GM12878 (cell line): ENCODE measurements at regions not wholly inside any gene's neighbourhood (a gene's known extent, or its start where the extent isn't known, plus 50 kb on each side); places are given as distances from the start of the nearest gene placed in this dataset.

Experiments
- ATAC-seq: fragments of 200-7000 bp; cut with Tn5 transposase; 3 replicates; pipeline ENCODE4 v1.9.1; 2020; ENCODE audit warnings: mild to moderate bottlenecking, moderate library complexity
- BruUV-seq: library from RNA; stranded (reverse); fragments of 400-500 nt; replicated peaks from 2 replicates; lab custom pipeline; 2021; lab: Mats Ljungman, UMichigan
- CTCF ChIA-PET: fragments of 300-600 bp; sonication (Branson Sonifier 250); formaldehyde crosslinking; extraction: SDS; loops from one replicate; lab custom pipeline; 2021; ENCODE audit warnings: inconsistent platforms; lab: Yijun Ruan, JAX
- POLR2A ChIA-PET: fragments of 350-600 bp; formaldehyde crosslinking; extraction: SDS; loops from one replicate; lab custom pipeline; 2021; ENCODE audit warnings: inconsistent platforms; lab: Charles Lee
- RAD21 ChIA-PET: fragments of 300-600 bp; sonication (Branson Sonifier 250); formaldehyde crosslinking; loops from one replicate; lab custom pipeline; 2023; ENCODE audit warnings: antibody characterized with exemption; ENCODE audit not compliant: unreplicated experiment; lab: Charles Lee
- SMC1A ChIA-PET: fragments of 300-600 bp; sonication (Branson Sonifier 250); formaldehyde crosslinking; loops from one replicate; lab custom pipeline; 2023; ENCODE audit not compliant: unreplicated experiment, uncharacterized antibody; lab: Charles Lee
- DNase-seq: peaks from one replicate; pipeline ENCODE4 v3.0.0-alpha.2; 2011; ENCODE audit warnings: low read depth, low spot score
- FAIRE-seq: peaks from 3 replicates; lab custom pipeline; 2011; peaks lifted over from hg19 to GRCh38; lab: Jason Lieb, UNC
- H2AFZ ChIP-seq: 2 replicates; pipeline ENCODE4 v1.6.0; 2011; ENCODE audit warnings: low read depth, low read length, control low read depth; ENCODE audit not compliant: control insufficient read depth
- H3K27ac ChIP-seq: 2 replicates; pipeline ENCODE4 v1.5.1; 2011; ENCODE audit warnings: control low read depth; ENCODE audit not compliant: control insufficient read depth, insufficient read depth
- H3K27me3 ChIP-seq, 2 experiments: replicated peaks in 1 of 2; 2 replicates each; pipeline versions ENCODE4 v1.6.0 to v1.6.1; 2011; ENCODE audit warnings: low read length in 1 of 2; ENCODE audit not compliant: control insufficient read depth in 2 of 2, insufficient read depth in 2 of 2
- H3K36me3 ChIP-seq, 2 experiments: 2 replicates each; pipeline ENCODE4 v1.5.1; 2011; ENCODE audit warnings: low read length in 1 of 2; ENCODE audit not compliant: control insufficient read depth in 2 of 2, insufficient read depth in 2 of 2
- H3K4me1 ChIP-seq: 2 replicates; pipeline ENCODE4 v1.6.1; 2011; ENCODE audit warnings: mild to moderate bottlenecking, low read length, moderate library complexity, mixed read lengths; ENCODE audit not compliant: control insufficient read depth, insufficient read depth
- H3K4me2 ChIP-seq: 2 replicates; pipeline ENCODE4 v1.6.0; 2011; ENCODE audit warnings: control low read depth; ENCODE audit not compliant: control insufficient read depth, insufficient read depth
- H3K4me3 ChIP-seq: fragments of 200-600 bp; sonication (generic); 2 replicates; pipeline ENCODE4 v1.5.1; 2016
- H3K79me2 ChIP-seq: 2 replicates; pipeline ENCODE4 v1.6.0; 2011; ENCODE audit warnings: low read length; ENCODE audit not compliant: control insufficient read depth, insufficient read depth
- H3K9ac ChIP-seq: 2 replicates; pipeline ENCODE4 v1.8.0; 2011; ENCODE audit warnings: low read length, control low read depth, mixed read lengths; ENCODE audit not compliant: control insufficient read depth, insufficient read depth
- H3K9me3 ChIP-seq: replicated peaks from 3 replicates; pipeline ENCODE4 v1.5.1; 2011; ENCODE audit warnings: mild to moderate bottlenecking, low read length; ENCODE audit not compliant: control insufficient read depth, insufficient read depth
- H4K20me1 ChIP-seq: 2 replicates; pipeline ENCODE4 v1.6.0; 2011; ENCODE audit not compliant: control insufficient read depth, insufficient read depth
- GABPA ChIP-seq: IDR thresholded peaks from 2 replicates; pipeline ENCODE4 v1.6.1; 2014; ENCODE audit warnings: antibody characterized with exemption, low read depth, mild to moderate bottlenecking, inconsistent platforms
- IRF4 ChIP-seq: IDR thresholded peaks from 2 replicates; pipeline ENCODE4 v1.6.1; 2011; ENCODE audit warnings: low read depth, low read length
- NBN ChIP-seq: fragments of 450-650 bp; IDR thresholded peaks from 2 replicates; pipeline ENCODE4 v1.6.1; 2016
- NFYB ChIP-seq: IDR thresholded peaks from 2 replicates; pipeline ENCODE4 v1.6.1; 2011; ENCODE audit warnings: low read depth, mild to moderate bottlenecking, low read length, improper control_type of control experiment, moderate library complexity; ENCODE audit not compliant: insufficient read depth
- RAD51 ChIP-seq: fragments of 450-650 bp; IDR thresholded peaks from 2 replicates; pipeline ENCODE4 v1.6.1; 2016; ENCODE audit warnings: moderate library complexity, mild to moderate bottlenecking, inconsistent platforms
- SPI1 ChIP-seq: IDR thresholded peaks from 2 replicates; pipeline ENCODE4 v1.6.1; 2011; ENCODE audit warnings: low read depth, mild to moderate bottlenecking, low read length, moderate library complexity, borderline replicate concordance; ENCODE audit not compliant: insufficient read depth
- YBX1 ChIP-seq: fragments of 450-650 bp; IDR thresholded peaks from 2 replicates; pipeline ENCODE4 v1.6.1; 2016; ENCODE audit warnings: antibody characterized with exemption
- ZBTB11 ChIP-seq: fragments of 450-650 bp; formaldehyde crosslinking; IDR thresholded peaks from 2 replicates; pipeline ENCODE4 v1.5.0; 2022; ENCODE audit warnings: mild to moderate bottlenecking, missing genetic modification characterization
- ZNF622 ChIP-seq: fragments of 450-650 bp; IDR thresholded peaks from 2 replicates; pipeline ENCODE4 v1.6.1; 2017; ENCODE audit warnings: mild to moderate bottlenecking, inconsistent platforms
- WGBS: methylation state at CpG from one replicate; pipeline ENCODE4 v1.1.6; 2016; ENCODE audit warnings: low lambda C conversion rate; ENCODE audit not compliant: insufficient replicate concordance, insufficient coverage; ENCODE audit errors: missing lambda C conversion rate; 5-methylcytosine and 5-hydroxymethylcytosine counted together
- in situ Hi-C: fragments of 300-500 bp; cut with MboI; formaldehyde crosslinking; loops from 9 replicates; pipeline ENCODE4 v1.14.3; 2018; ENCODE audit warnings: mixed read lengths
- intact Hi-C: fragments of 100-400 bp; cut with micrococcal nuclease; formaldehyde crosslinking; loops from one replicate; pipeline ENCODE4 v1.14.2; 2022; ENCODE audit not compliant: unreplicated experiment
- TF ChIP-seq, protein P1 (sequence below): fragments of 450-650 bp; IDR thresholded peaks from 2 replicates; pipeline ENCODE4 v1.6.1; 2014; ENCODE audit warnings: mild to moderate bottlenecking

DNA sequence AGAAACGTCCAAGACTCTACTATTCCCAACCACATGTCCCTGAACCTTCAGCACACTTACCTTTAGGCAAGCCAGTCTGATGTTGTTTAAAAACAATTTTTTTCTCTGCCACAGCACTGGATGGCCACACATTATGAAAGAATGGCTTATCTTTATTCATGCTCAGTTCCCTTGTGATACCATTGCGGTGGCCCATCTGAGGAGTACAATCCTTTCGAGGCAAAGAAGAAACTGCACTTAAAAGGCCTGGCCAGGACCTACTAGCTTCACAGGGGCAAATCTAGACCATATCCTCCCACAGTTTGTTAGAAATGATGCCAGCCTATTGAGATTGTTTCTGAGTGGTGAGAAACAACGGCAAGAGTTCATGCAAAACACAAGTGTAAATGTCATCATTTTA lies 88.4 kb upstream of the PLEKHG1 start:
- no peak overlapping the region for H2AFZ ChIP-seq
- H3K9me3 ChIP-seq = no peaks in the 10 kb centered on the region
- no peaks in the 10 kb centered on the region for H3K79me2 ChIP-seq
- ChIA-PET RAD21 (no interaction called here), CTCF (interaction anchor here (0.9 kb wide), 1 partner anchor 93 kb away, joined by 3 read pairs; no protein-coding TSS in a partner anchor), SMC1A (no interaction called here), POLR2A (no interaction called here)
- no peak overlapping the region for H3K9ac ChIP-seq
- intact Hi-C loops = no loop called here
- no peak overlapping the region for H3K27ac ChIP-seq
- H3K4me2 ChIP-seq = no peak overlapping the region
- in situ Hi-C loops = no loop called here
- H3K36me3 ChIP-seq = no peaks in the 10 kb centered on the region
- DNase-seq = peak; percentile 8
- H3K27me3 ChIP-seq = no peaks in the 10 kb centered on the region; a peak in 1 of 4 replicates
- H3K4me1 ChIP-seq = no peaks in the 10 kb centered on the region
- TF ChIP-seq NFYB (no peak), SPI1 (peak; percentile 67; the same call in 1 of the 2 replicates), IRF4 (no peak), GABPA (no peak), YBX1 (no peak)
- WGBS = 13% methylated on average over 4 of the region's 4 CpGs
- FAIRE-seq = no peak
- no TSS peak for BruUV-seq
- H3K4me3 ChIP-seq = no peak overlapping the region
- no peaks in the 10 kb centered on the region for H4K20me1 ChIP-seq
- peak; percentile 95 for ATAC-seq

DNA sequence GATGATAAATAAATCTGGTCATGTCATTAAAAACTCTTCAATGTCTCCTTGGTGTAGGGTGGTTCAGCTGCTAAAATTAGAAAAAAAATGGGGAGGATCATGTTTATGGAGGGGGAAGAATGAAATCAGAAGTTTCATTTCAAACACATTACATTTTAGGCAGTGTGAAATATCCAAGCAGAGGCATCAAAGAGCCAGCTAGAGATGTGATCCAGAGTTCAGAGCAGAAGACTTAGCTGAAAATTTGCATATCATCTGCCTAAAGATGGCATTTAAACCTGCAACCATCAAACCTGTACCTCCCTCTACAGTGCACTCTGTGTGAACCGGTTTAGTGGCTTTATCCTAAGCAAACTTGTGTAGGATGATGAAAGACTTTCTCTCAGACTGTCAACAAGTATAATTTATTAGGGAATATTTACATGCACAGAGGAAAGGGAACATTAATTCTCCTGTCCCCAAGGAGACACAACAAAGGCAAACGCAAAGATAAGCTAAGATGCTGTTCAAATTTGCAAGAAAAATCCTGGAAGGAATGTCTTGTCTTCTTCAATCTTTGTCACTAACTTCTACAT lies 84.8 kb upstream of the PLEKHG1 start:
- no peak for DNase-seq
- Histone ChIP-seq H3K27me3 (no peaks in the 10 kb centered on the region; a peak in 2 of 4 replicates), H3K4me1 (no peaks in the 10 kb centered on the region), H3K27ac (no peak overlapping the region), H3K9me3 (no peaks in the 10 kb centered on the region), H3K36me3 (no peaks in the 10 kb centered on the region), H3K4me3 (no peak overlapping the region), H2AFZ (no peak overlapping the region), H3K9ac (no peak overlapping the region), H3K79me2 (no peaks in the 10 kb centered on the region), H4K20me1 (no peaks in the 10 kb centered on the region), H3K4me2 (no peak overlapping the region)
- no peak for FAIRE-seq
- SMC1A ChIA-PET = no interaction called here
- in situ Hi-C loops (no loop called here), intact Hi-C loops (no loop called here)
- WGBS = 8% methylated on average over 2 of the region's 2 CpGs
- CTCF ChIA-PET = no interaction called here
- POLR2A ChIA-PET = no interaction called here
- no TSS peak for BruUV-seq
- TF ChIP-seq, protein P1, sequence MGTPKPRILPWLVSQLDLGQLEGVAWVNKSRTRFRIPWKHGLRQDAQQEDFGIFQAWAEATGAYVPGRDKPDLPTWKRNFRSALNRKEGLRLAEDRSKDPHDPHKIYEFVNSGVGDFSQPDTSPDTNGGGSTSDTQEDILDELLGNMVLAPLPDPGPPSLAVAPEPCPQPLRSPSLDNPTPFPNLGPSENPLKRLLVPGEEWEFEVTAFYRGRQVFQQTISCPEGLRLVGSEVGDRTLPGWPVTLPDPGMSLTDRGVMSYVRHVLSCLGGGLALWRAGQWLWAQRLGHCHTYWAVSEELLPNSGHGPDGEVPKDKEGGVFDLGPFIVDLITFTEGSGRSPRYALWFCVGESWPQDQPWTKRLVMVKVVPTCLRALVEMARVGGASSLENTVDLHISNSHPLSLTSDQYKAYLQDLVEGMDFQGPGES = no peak
- TF ChIP-seq ZBTB11 (CRISPR knock-in tag) (no peak), NBN (no peak), ZNF622 (no peak), RAD51 (no peak)
- RAD21 ChIA-PET = no interaction called here
- ATAC-seq = no peak
